Left kidney (tissue), 1 donor: ENCODE measurements at regions not wholly inside any gene's neighbourhood (a gene's known extent, or its start where the extent isn't known, plus 50 kb on each side); places are given as distances from the start of the nearest gene placed in this dataset.
"Not testable (repeated sequence)": the region's sequence is repeated elsewhere in the genome, so short reads cannot be mapped to it uniquely, and the experiment has no call there.

ENCODE experiments used
- DNase-seq: peaks from one replicate; pipeline ENCODE4 v3.0.0-alpha.2; 2013

- DNase-seq, result no peak
Measured at GRCh38 chrX:39226251-39226650, 425.0 kb downstream of the MID1IP1 start.

GRCh38 chrX:39227371-39227770, 426.1 kb downstream of the MID1IP1 start:
- DNase-seq, result no peak

- no peak for DNase-seq
Measured at GRCh38 chrX:39238006-39238405, 436.7 kb downstream of the MID1IP1 start.

- DNase-seq, result no peak
Measured at GRCh38 chrX:39242187-39242586, 440.9 kb downstream of the MID1IP1 start.

- no peak for DNase-seq
Measured at GRCh38 chrX:39244147-39244546, 442.9 kb downstream of the MID1IP1 start.

- no peak for DNase-seq
Measured at GRCh38 chrX:39245024-39245423, 443.8 kb downstream of the MID1IP1 start.

GRCh38 chrX:39247536-39247935, 446.3 kb downstream of the MID1IP1 start:
- no peak for DNase-seq

- DNase-seq, result no peak
Measured at GRCh38 chrX:39248330-39248729, 447.1 kb downstream of the MID1IP1 start.

- DNase-seq, result no peak
Measured at GRCh38 chrX:39249999-39250398, 448.7 kb downstream of the MID1IP1 start.

- no peak for DNase-seq
Measured at GRCh38 chrX:39251995-39252394, 450.7 kb downstream of the MID1IP1 start.

- DNase-seq, result no peak
Measured at GRCh38 chrX:39253551-39253950, 452.3 kb downstream of the MID1IP1 start.

- no peak for DNase-seq
Measured at GRCh38 chrX:39258331-39258730, 457.1 kb downstream of the MID1IP1 start.

GRCh38 chrX:39260965-39261364, 459.7 kb downstream of the MID1IP1 start:
- DNase-seq, result no peak

- DNase-seq, result peak; percentile 31
Measured at GRCh38 chrX:39261446-39262147, 460.3 kb downstream of the MID1IP1 start.

- DNase-seq, result no peak
Measured at GRCh38 chrX:39262641-39263040, 461.4 kb downstream of the MID1IP1 start.

- no peak for DNase-seq
Measured at GRCh38 chrX:39264023-39264422, 462.8 kb downstream of the MID1IP1 start.

GRCh38 chrX:39267176-39267575, 465.9 kb downstream of the MID1IP1 start:
- DNase-seq, result no peak

GRCh38 chrX:39268207-39268606, 466.9 kb downstream of the MID1IP1 start:
- no peak for DNase-seq

- DNase-seq, result no peak
Measured at GRCh38 chrX:39275500-39276068, 474.3 kb downstream of the MID1IP1 start.

- not testable (repeated sequence) for DNase-seq
Measured at GRCh38 chrX:39277685-39278390, 476.6 kb downstream of the MID1IP1 start.

GRCh38 chrX:39283239-39283638, 482.0 kb downstream of the MID1IP1 start:
- no peak for DNase-seq

- no peak for DNase-seq
Measured at GRCh38 chrX:39288592-39288991, 487.3 kb downstream of the MID1IP1 start.

- no peak for DNase-seq
Measured at GRCh38 chrX:39289827-39290226, 488.6 kb downstream of the MID1IP1 start.

GRCh38 chrX:39293203-39293602, 491.9 kb downstream of the MID1IP1 start:
- no peak for DNase-seq
